Left lobe of liver (tissue), 2 donors: ENCODE measurements at regions not wholly inside any gene's neighbourhood (a gene's known extent, or its start where the extent isn't known, plus 50 kb on each side); places are given as distances from the start of the nearest gene placed in this dataset.
"Not testable (repeated sequence)": the region's sequence is repeated elsewhere in the genome, so short reads cannot be mapped to it uniquely, and the experiment has no call there.

Experiments
- ATAC-seq: fragments of 200-7000 bp; cut with Tn5 transposase; one replicate; pipeline ENCODE4 v1.9.1; 2020; ENCODE audit warnings: mild to moderate bottlenecking, moderate library complexity
- DNase-seq: peaks from one replicate; pipeline ENCODE4 v3.0.0-alpha.2; 2020; ENCODE audit warnings: low spot score
- donor health status: DM: no; HTN: no; CAD: no; lungs with moderate emphysema.
- donor health status: DM: no; HTN: yes; CAD: no.

GRCh38 chr3:152211655-152212054, 57.1 kb upstream of the MBNL1 start:
- DNase-seq (no peak), ATAC-seq (no peak)

GRCh38 chr3:152213203-152213602, 55.5 kb upstream of the MBNL1 start:
- ATAC-seq (no peak), DNase-seq (no peak)

- no peak for DNase-seq
- no peak for ATAC-seq
Observed at GRCh38 chr3:152213938-152214337, 54.8 kb upstream of the MBNL1 start.

GRCh38 chr3:152216960-152217865, 51.5 kb upstream of the MBNL1 start:
- DNase-seq, ATAC-seq: not testable (repeated sequence)

- DNase-seq (no peak), ATAC-seq (no peak)
Observed at GRCh38 chr3:152218602-152219001, 50.1 kb upstream of the MBNL1 start.
